IPS DF 4.7 (cell line): ENCODE measurements at regions not wholly inside any gene's neighbourhood (a gene's known extent, or its start where the extent isn't known, plus 50 kb on each side); places are given as distances from the start of the nearest gene placed in this dataset.

Source experiments
- DNase-seq: peaks from one replicate; pipeline ENCODE4 v3.0.0-alpha.2; 2013; ENCODE audit warnings: low spot score; ENCODE audit errors: extremely low read depth

- no peak for DNase-seq
Observed at GRCh38 chr5:145111420-145111819, 723.7 kb downstream of the PRELID2 start.

- no peak for DNase-seq
Observed at GRCh38 chr5:145110834-145111233, 724.3 kb downstream of the PRELID2 start.

GRCh38 chr5:145110181-145110580 is 725.0 kb downstream of the PRELID2 start:
- no peak for DNase-seq

GRCh38 chr5:145105384-145105783 is 729.8 kb downstream of the PRELID2 start:
- DNase-seq, result no peak

- no peak for DNase-seq
Observed at GRCh38 chr5:145104106-145104505, 731.0 kb downstream of the PRELID2 start.

- no peak for DNase-seq
Observed at GRCh38 chr5:145101246-145101645, 733.9 kb downstream of the PRELID2 start.

- no peak for DNase-seq
Observed at GRCh38 chr5:145090115-145090514, 745.0 kb downstream of the PRELID2 start.

GRCh38 chr5:145084834-145085233 is 750.3 kb downstream of the PRELID2 start:
- DNase-seq, result no peak

GRCh38 chr5:145077028-145077427 is 758.1 kb downstream of the PRELID2 start:
- no peak for DNase-seq

- no peak for DNase-seq
Observed at GRCh38 chr5:145076040-145076439, 759.1 kb downstream of the PRELID2 start.

- DNase-seq, result no peak
Observed at GRCh38 chr5:145072889-145073288, 762.3 kb downstream of the PRELID2 start.

GRCh38 chr5:145068721-145069120 is 766.4 kb downstream of the PRELID2 start:
- DNase-seq, result no peak

- no peak for DNase-seq
Observed at GRCh38 chr5:145062280-145063062, 772.7 kb downstream of the PRELID2 start.

GRCh38 chr5:145056800-145057199 is 778.3 kb downstream of the PRELID2 start:
- DNase-seq, result no peak

GRCh38 chr5:145050181-145050580 is 785.0 kb downstream of the PRELID2 start:
- no peak for DNase-seq

- DNase-seq, result no peak
Observed at GRCh38 chr5:145044970-145045369, 790.2 kb downstream of the PRELID2 start.

- no peak for DNase-seq
Observed at GRCh38 chr5:145028626-145029025, 806.5 kb downstream of the PRELID2 start.

GRCh38 chr5:145027286-145027685 is 807.9 kb downstream of the PRELID2 start:
- DNase-seq, result no peak

- DNase-seq, result no peak
Observed at GRCh38 chr5:145025775-145026174, 809.4 kb downstream of the PRELID2 start.

- DNase-seq, result no peak
Observed at GRCh38 chr5:145015146-145015545, 820.0 kb downstream of the PRELID2 start.

GRCh38 chr5:145014109-145014508 is 821.0 kb downstream of the PRELID2 start:
- no peak for DNase-seq

- DNase-seq, result no peak
Observed at GRCh38 chr5:145010834-145011233, 824.3 kb downstream of the PRELID2 start.

GRCh38 chr5:145008876-145009530 is 826.1 kb downstream of the PRELID2 start:
- no peak for DNase-seq
